ENCODE measurements at regions not wholly inside any gene's neighbourhood (a gene's known extent, or its start where the extent isn't known, plus 50 kb on each side); places are given as distances from the start of the nearest gene placed in this dataset.
"Not testable (repeated sequence)": the region's sequence is repeated elsewhere in the genome, so short reads cannot be mapped to it uniquely, and the experiment has no call there.

DNA sequence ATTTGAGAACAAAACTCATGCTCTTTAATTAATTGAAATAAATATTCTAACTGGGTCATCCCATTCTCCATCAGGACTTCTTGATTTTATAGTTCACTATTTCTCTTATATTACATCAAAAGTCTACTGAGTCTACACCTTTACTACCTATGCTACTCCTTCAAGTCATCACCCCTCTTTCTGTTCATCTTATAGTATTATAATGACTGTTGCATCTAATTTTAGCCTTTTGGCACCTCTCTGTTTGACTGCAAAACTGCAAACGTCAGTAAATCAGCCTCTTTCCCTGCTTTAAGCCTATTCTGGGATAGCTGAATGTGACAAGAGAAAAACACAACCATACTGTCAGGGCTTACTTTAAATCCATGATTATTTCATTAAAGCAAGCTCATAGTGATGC, 639.1 kb downstream of the GABRG1 start:
- in situ Hi-C loops (cut with HindIII; ENCODE audit: low pct_unique_long_range_greater_than_20kb, low sequenced_read_pairs) = no loop called here
- no peak for TF ChIP-seq JUND (IDR thresholded peaks at IDR 0.05; ENCODE audit: low read depth)
- DNase-seq (ENCODE audit: low read depth in 1 of 2, low spot score in 1 of 2) = no peak

DNA sequence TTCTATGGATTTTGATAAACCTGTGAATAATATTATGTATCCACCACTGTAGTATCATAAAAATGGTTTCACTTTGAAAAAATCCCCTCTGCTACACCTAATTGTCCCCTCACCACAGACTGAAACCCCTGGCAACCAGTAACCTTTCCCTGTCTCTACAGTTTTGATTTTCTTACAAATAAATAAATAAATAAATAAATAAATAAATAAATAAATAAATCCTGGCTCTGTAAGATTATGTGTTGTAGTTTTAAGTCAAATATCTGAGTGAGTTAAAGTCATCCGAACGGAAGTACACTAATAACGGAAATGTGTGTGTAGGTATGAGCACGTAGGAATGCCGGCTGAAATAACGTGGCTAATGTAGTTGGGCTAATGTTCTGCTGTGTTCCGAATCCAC, 641.5 kb downstream of the GABRG1 start:
- no peak for TF ChIP-seq JUND (IDR thresholded peaks at IDR 0.05; ENCODE audit: low read depth)
- in situ Hi-C loops (cut with HindIII; ENCODE audit: low pct_unique_long_range_greater_than_20kb, low sequenced_read_pairs) = no loop called here
- DNase-seq (ENCODE audit: low read depth in 1 of 2, low spot score in 1 of 2) = no peak

DNA sequence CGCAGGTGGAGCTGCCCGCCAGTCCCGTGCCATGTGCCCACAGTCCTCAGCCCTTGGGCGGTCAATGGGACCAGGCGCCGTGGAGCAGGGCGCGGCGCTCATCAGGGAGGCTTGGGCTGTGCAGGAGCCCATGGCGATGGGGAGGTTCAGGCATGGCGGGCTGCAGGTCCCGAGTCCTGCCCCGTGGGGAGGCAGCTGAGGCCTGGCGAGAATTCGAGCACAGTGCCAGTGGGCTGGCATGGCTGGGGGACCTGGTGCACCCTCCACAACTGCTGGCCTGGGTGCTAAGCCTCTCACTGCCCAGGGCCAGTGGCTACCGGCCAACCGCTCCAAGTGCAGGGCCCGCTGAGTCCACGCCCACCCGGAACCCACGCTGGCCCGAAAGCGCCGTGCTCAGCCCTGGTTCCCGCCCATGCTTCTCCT, 646.5 kb downstream of the GABRG1 start:
- in situ Hi-C loops (cut with HindIII; ENCODE audit: low pct_unique_long_range_greater_than_20kb, low sequenced_read_pairs) = no loop called here
- TF ChIP-seq JUND (IDR thresholded peaks at IDR 0.05; ENCODE audit: low read depth) = no peak
- DNase-seq (ENCODE audit: low read depth in 1 of 2, low spot score in 1 of 2) = no peak

DNA sequence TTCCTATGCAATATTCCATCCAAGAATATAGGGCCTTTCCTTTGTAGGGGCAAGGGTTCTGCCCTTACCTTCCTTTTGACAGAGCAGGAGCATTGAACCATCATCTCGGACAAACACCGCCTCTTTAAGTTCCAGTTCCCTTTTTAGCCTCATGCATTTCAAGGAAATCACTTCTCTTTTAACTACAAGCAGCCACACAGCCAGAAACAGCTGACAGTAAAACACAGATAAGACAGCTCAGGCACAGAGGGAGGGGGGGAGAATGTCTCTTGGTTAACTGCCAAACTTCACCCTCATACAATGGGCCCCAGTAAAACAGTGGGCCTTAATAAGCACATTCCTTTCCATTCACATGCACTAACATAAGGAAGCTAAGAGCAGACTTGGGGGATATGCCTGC, 648.3 kb downstream of the GABRG1 start:
- TF ChIP-seq JUND (IDR thresholded peaks at IDR 0.05; ENCODE audit: low read depth) = no peak
- in situ Hi-C loops (cut with HindIII; ENCODE audit: low pct_unique_long_range_greater_than_20kb, low sequenced_read_pairs) = no loop called here
- no peak for DNase-seq (ENCODE audit: low read depth in 1 of 2, low spot score in 1 of 2)

DNA sequence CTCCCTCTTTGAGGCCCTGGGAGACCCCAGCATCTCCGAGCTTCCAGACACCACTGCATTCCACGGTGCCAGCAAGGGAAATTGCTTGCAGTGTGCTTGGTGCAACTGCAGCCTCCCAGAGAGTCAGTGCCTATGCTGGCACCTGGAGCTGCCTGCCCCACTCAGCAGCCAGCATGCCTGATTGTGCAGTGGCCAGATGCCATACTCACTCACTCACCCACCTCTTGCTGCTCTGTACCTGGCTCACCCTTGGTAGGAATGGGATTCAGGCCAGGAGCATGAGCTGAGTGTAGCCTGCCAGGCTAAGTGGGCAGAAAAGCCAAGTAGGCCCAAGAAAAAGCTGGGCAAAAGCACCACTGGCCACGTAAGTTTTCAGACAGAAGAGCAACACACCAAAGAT, 651.4 kb downstream of the GABRG1 start:
- in situ Hi-C loops (cut with HindIII; ENCODE audit: low pct_unique_long_range_greater_than_20kb, low sequenced_read_pairs) = no loop called here
- DNase-seq (ENCODE audit: low read depth in 1 of 2, low spot score in 1 of 2) = no peak
- no peak for TF ChIP-seq JUND (IDR thresholded peaks at IDR 0.05; ENCODE audit: low read depth)

DNA sequence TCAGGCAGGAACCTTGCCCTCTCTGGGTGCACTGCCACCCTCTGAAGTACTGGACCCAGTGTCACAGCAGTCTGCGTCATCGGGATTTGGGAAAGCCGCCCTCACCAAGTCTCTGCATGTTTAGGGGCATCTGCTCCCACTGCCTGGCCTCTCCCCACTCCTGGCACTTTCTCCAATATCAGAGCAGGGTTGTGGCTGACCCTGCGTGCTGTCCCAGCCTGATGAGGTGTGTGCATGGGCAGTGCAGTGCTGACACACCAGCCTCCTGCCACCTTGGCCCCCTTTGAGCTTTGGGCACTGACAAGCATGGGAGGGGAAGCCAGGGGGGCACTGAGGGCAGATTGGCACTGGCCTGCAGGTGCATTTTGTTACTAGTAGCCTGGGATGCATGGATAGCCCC, 652.5 kb downstream of the GABRG1 start:
- in situ Hi-C loops (cut with HindIII; ENCODE audit: low pct_unique_long_range_greater_than_20kb, low sequenced_read_pairs) = no loop called here
- no peak for DNase-seq (ENCODE audit: low read depth in 1 of 2, low spot score in 1 of 2)
- TF ChIP-seq JUND (IDR thresholded peaks at IDR 0.05; ENCODE audit: low read depth) = no peak

DNA sequence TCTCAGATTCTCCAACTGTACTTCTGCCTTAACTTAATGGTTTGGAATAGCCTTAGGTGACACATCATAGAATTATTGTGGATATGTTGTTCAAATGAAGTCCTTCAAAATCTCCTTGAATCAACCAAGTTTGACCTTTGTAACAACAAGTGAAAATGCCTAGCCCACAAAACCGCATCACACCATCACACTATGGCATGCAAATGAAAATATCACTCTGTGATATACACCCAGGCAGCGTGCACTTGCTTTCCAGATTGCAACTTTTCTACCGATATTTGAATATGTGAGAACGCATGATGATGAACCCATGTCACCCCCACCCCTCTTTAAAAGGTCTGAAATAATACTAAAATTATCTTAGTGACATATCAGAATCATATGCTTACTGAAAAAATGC, 656.7 kb downstream of the GABRG1 start:
- in situ Hi-C loops (cut with HindIII; ENCODE audit: low pct_unique_long_range_greater_than_20kb, low sequenced_read_pairs) = no loop called here
- no peak for TF ChIP-seq JUND (IDR thresholded peaks at IDR 0.05; ENCODE audit: low read depth)
- no peak for DNase-seq (ENCODE audit: low read depth in 1 of 2, low spot score in 1 of 2)

DNA sequence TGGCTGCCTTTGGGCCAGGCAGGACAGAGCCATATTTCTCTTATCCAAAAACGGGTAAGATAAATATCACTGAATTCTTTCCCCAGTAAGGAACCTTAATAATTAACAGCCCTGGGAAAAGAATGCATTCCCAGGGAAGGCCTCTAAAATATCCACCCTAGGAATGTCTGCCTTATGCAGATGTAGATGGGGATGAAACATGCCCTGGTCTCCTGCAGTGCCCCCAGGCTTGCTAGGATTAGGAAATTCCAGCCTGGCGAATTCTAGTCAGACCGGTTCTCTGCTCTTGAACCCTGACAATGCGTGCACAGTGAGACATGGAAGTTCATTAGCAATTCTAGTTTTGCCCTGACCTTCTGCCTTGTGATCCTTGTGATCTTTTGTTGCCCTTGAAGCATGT, 663.7 kb downstream of the GABRG1 start:
- DNase-seq (ENCODE audit: low read depth in 1 of 2, low spot score in 1 of 2); in situ Hi-C loops (cut with HindIII; ENCODE audit: low pct_unique_long_range_greater_than_20kb, low sequenced_read_pairs): not testable (repeated sequence)

DNA sequence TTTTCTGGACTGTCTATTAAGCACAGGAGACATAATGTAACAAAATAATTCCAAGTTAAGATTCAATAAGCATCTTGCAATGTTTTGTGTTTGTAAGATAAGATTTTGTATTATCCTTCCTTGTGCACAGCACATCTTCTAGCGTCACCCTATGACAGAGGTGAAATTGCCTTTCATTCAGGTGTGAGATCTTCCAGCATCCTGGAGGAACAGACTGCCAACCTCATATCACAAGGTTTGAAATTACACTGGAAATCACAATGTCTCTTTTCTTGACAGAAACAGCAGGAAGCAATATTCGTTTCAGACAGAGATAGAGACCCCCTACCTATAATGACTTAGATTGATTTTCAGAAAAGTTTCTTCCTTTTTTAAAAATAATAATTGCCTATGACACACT, 668.6 kb downstream of the GABRG1 start:
- TF ChIP-seq JUND (IDR thresholded peaks at IDR 0.05; ENCODE audit: low read depth) = no peak
- no peak for DNase-seq (ENCODE audit: low read depth in 1 of 2, low spot score in 1 of 2)
- in situ Hi-C loops (cut with HindIII; ENCODE audit: low pct_unique_long_range_greater_than_20kb, low sequenced_read_pairs) = no loop called here

DNA sequence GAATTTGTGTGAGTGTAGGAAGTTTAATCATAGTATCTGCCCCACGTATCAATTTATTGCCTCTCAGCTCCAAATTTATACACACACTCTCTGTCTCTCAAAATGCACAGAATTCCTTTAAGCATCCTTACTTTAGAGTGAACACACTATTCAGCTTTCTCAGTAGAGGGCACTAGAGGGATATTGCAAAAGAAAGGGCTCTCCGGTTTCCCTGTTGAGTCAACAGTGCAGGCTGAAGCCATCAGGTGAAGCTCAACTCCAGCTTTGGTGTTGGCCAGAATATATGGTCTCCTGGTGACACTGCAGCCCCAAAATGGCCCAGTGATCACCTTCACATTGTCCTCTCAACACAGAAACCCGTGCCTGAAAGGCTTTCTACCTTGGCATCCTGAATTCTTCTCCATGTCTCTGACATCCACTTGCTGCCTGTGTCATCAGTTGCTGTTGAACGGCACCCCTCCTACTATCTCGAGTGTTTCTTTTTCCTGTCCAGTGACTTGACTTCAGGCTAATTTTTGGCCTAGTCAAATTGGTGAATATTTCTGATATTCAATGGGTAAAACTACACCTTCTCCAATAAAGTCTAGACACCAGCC, 670.5 kb downstream of the GABRG1 start:
- no peak for TF ChIP-seq JUND (IDR thresholded peaks at IDR 0.05; ENCODE audit: low read depth)
- in situ Hi-C loops (cut with HindIII; ENCODE audit: low pct_unique_long_range_greater_than_20kb, low sequenced_read_pairs) = no loop called here
- DNase-seq (ENCODE audit: low read depth in 1 of 2, low spot score in 1 of 2) = peak; percentile 22 to 64

DNA sequence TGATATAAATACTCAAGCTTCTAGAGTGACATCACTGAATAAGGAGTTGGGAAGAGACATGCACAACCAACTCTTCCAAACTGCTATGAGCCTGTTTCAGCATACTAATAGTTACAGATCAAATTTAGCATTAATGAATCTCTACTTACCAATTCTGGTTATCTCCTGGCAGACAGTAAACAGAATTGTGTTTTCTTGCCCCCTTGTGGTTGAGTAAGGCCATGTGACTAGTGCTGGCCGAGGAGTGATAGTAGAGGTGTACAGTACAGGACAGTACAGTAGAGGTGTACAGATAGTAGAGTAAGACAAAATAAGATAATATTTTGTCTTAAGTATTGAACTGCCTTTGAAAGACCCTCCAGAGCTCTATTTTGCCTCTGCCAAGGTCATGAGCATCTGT, 681.4 kb downstream of the GABRG1 start:
- peak in 1 of 2 experiments; percentile 39 for DNase-seq (ENCODE audit: low read depth in 1 of 2, low spot score in 1 of 2)
- in situ Hi-C loops (cut with HindIII; ENCODE audit: low pct_unique_long_range_greater_than_20kb, low sequenced_read_pairs) = no loop called here
- TF ChIP-seq JUND (IDR thresholded peaks at IDR 0.05; ENCODE audit: low read depth) = no peak

DNA sequence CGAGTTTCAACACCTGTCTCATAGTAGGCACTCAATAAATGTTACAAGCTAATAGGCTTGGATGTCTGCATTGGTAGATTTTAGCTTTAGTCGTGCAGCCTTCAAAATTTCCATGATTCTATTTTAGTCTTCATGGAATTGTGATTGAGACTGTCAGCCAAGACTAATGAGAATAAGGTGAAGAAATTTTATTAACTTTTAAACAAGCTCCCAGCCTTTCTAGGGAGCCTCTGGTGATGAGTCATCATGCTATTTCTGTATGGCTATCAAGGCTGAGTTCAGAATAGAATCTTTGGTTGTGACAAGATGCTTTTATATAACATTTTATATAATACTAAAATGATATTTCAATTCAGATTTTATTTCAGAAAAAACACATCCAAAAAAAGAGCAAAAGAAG, 685.8 kb downstream of the GABRG1 start:
- TF ChIP-seq JUND (IDR thresholded peaks at IDR 0.05; ENCODE audit: low read depth) = no peak
- in situ Hi-C loops (cut with HindIII; ENCODE audit: low pct_unique_long_range_greater_than_20kb, low sequenced_read_pairs) = no loop called here
- no peak for DNase-seq (ENCODE audit: low read depth in 1 of 2, low spot score in 1 of 2)

DNA sequence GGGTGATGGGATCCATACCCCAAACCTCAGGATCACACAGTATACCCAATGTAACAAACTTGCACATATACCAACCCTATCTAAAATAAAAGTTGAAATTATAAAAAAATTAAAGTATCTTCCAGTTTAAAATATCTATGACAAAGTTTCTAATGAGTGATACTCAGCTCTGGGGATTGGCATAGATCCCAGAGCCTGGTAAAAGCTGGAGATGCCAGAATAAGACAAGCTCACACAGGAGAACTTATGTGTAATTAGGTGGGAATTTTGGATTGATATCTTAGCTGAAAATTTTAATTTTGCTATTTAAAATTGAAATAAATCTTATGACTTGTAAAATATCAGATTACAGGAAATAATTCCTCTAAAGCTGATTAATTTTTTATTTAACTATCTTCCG, 686.5 kb downstream of the GABRG1 start:
- no peak for DNase-seq (ENCODE audit: low read depth in 1 of 2, low spot score in 1 of 2)
- in situ Hi-C loops (cut with HindIII; ENCODE audit: low pct_unique_long_range_greater_than_20kb, low sequenced_read_pairs) = no loop called here
- no peak for TF ChIP-seq JUND (IDR thresholded peaks at IDR 0.05; ENCODE audit: low read depth)

DNA sequence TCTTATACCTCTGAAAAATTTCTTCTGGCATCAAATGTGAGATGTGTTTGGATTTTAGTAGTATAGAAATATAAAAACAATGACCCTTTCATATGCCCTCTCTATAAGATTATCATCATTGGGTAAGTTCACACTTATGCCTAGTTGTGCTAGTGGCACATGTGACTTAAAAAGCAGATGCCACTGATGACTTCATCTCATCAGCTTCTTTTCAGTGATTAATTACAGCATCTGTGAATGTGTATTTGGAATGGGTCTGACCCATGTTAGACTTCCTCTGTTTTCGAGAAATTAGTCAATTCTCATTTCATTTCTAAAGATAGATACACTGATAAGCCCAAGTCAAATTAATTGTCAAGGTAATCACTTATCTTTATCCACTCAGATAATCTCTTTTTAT, 698.7 kb downstream of the GABRG1 start:
- no peak for TF ChIP-seq JUND (IDR thresholded peaks at IDR 0.05; ENCODE audit: low read depth)
- no peak for DNase-seq (ENCODE audit: low read depth in 1 of 2, low spot score in 1 of 2)
- in situ Hi-C loops (cut with HindIII; ENCODE audit: low pct_unique_long_range_greater_than_20kb, low sequenced_read_pairs) = no loop called here
